Ishikawa (cell line): ENCODE measurements at regions not wholly inside any gene's neighbourhood (a gene's known extent, or its start where the extent isn't known, plus 50 kb on each side); places are given as distances from the start of the nearest gene placed in this dataset.

Experiments used
- CEBPB ChIP-seq: IDR thresholded peaks from 2 replicates; pipeline ENCODE4 v1.6.1; 2012
- CREB1 ChIP-seq: IDR thresholded peaks from 2 replicates; pipeline ENCODE4 v1.6.1; 2012; ENCODE audit warnings: low read depth
- EGR1 ChIP-seq: IDR thresholded peaks from 2 replicates; pipeline ENCODE4 v1.6.1; 2012
- EP300 ChIP-seq: IDR thresholded peaks from 2 replicates; pipeline ENCODE4 v1.6.1; 2012; ENCODE audit warnings: borderline replicate concordance
- FOXM1 ChIP-seq: IDR thresholded peaks from 2 replicates; pipeline ENCODE4 v1.6.1; 2012; ENCODE audit warnings: low read depth, borderline replicate concordance
- NFIC ChIP-seq: IDR thresholded peaks from 2 replicates; pipeline ENCODE4 v1.6.1; 2012
- RAD21 ChIP-seq: IDR thresholded peaks from 2 replicates; pipeline ENCODE4 v1.6.1; 2012; ENCODE audit warnings: low read depth
- TAF1 ChIP-seq: IDR thresholded peaks from 2 replicates; pipeline ENCODE4 v1.6.1; 2012; ENCODE audit warnings: low read depth, mild to moderate bottlenecking
- TCF12 ChIP-seq: IDR thresholded peaks from 2 replicates; pipeline ENCODE4 v1.6.1; 2012; ENCODE audit warnings: low read depth
- TEAD4 ChIP-seq: IDR thresholded peaks from 2 replicates; pipeline ENCODE4 v1.6.1; 2012
- YY1 ChIP-seq: IDR thresholded peaks from 2 replicates; pipeline ENCODE4 v1.6.1; 2012; ENCODE audit warnings: low read depth
- ZBTB7A ChIP-seq: IDR thresholded peaks from 2 replicates; pipeline ENCODE4 v1.6.1; 2012; ENCODE audit warnings: low read depth
- TF ChIP-seq, protein P1 (sequence below): IDR thresholded peaks from 2 replicates; pipeline ENCODE4 v1.6.1; 2012
- TF ChIP-seq, protein P2 (sequence below): IDR thresholded peaks from 2 replicates; pipeline ENCODE4 v1.6.1; 2012; ENCODE audit warnings: low read depth, mild to moderate bottlenecking
- TF ChIP-seq, protein P3 (sequence below): IDR thresholded peaks from 2 replicates; pipeline ENCODE4 v1.6.1; 2012

DNA sequence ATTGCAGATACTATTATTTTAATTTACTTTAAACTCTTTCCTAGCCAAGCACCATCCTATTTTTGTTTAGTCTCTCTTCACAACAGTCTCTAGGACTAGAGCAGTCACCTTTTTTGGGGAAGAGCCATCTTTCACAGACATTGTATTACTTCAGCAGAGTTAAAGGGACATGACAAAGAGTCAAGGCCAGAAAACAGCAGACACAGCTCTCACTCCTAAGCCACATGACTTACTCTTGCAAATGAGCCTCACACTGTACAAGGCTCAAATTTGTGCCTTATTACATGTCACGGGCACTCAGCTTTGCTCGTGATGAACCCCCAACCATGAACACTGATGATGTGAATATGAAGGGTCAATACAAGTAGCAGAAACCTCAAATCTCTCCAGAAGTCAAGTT is 104.3 kb downstream of the ZNF608 start:
- no peak for TF ChIP-seq ZBTB7A
- TF ChIP-seq TAF1 = no peak
- TF ChIP-seq CREB1 = no peak
- TF ChIP-seq FOXM1 = no peak
- TF ChIP-seq CEBPB = no peak
- TF ChIP-seq, protein P1, sequence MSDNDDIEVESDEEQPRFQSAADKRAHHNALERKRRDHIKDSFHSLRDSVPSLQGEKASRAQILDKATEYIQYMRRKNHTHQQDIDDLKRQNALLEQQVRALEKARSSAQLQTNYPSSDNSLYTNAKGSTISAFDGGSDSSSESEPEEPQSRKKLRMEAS = no peak
- TF ChIP-seq, protein P2, sequence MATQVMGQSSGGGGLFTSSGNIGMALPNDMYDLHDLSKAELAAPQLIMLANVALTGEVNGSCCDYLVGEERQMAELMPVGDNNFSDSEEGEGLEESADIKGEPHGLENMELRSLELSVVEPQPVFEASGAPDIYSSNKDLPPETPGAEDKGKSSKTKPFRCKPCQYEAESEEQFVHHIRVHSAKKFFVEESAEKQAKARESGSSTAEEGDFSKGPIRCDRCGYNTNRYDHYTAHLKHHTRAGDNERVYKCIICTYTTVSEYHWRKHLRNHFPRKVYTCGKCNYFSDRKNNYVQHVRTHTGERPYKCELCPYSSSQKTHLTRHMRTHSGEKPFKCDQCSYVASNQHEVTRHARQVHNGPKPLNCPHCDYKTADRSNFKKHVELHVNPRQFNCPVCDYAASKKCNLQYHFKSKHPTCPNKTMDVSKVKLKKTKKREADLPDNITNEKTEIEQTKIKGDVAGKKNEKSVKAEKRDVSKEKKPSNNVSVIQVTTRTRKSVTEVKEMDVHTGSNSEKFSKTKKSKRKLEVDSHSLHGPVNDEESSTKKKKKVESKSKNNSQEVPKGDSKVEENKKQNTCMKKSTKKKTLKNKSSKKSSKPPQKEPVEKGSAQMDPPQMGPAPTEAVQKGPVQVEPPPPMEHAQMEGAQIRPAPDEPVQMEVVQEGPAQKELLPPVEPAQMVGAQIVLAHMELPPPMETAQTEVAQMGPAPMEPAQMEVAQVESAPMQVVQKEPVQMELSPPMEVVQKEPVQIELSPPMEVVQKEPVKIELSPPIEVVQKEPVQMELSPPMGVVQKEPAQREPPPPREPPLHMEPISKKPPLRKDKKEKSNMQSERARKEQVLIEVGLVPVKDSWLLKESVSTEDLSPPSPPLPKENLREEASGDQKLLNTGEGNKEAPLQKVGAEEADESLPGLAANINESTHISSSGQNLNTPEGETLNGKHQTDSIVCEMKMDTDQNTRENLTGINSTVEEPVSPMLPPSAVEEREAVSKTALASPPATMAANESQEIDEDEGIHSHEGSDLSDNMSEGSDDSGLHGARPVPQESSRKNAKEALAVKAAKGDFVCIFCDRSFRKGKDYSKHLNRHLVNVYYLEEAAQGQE = no peak
- TF ChIP-seq EGR1 = no peak
- no peak for TF ChIP-seq TCF12
- TF ChIP-seq TEAD4 = no peak

DNA sequence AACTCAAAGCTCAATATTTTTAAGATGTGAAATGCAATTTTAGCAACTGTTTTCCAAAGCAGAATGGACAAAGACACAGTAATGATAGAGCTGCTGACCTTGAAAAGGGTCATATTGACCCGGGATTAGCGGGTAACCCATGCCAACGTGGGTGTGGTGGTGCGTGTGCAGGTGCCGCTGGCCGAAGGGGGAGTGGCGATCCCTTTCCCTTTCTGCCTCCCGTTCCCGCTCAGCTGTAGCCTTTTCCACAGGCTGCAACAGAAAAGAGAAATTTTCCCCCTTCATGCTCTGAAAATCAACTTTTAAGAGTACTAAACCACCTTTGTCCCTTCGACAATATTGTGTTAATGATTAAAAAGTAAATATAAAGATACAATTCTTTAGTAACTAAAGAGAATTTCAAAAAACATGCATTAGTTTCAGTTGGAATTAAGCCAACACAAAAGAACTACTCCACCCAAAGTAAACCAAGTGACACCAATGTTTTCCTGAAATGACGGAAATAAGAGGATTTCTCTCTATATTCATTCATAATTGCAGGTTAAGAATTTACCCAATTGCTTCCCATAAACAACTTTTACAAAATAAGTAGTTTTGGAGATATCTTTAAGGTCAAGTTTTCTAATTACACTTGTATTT is 105.2 kb downstream of the ZNF608 start:
- TF ChIP-seq NFIC (no peak), RAD21 (no peak), TAF1 (no peak), EGR1 (no peak), YY1 (no peak), ZBTB7A (no peak), CEBPB (no peak)
- TF ChIP-seq, protein P1 = no peak
- TF ChIP-seq, protein P3, sequence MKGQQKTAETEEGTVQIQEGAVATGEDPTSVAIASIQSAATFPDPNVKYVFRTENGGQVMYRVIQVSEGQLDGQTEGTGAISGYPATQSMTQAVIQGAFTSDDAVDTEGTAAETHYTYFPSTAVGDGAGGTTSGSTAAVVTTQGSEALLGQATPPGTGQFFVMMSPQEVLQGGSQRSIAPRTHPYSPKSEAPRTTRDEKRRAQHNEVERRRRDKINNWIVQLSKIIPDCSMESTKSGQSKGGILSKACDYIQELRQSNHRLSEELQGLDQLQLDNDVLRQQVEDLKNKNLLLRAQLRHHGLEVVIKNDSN = no peak

DNA sequence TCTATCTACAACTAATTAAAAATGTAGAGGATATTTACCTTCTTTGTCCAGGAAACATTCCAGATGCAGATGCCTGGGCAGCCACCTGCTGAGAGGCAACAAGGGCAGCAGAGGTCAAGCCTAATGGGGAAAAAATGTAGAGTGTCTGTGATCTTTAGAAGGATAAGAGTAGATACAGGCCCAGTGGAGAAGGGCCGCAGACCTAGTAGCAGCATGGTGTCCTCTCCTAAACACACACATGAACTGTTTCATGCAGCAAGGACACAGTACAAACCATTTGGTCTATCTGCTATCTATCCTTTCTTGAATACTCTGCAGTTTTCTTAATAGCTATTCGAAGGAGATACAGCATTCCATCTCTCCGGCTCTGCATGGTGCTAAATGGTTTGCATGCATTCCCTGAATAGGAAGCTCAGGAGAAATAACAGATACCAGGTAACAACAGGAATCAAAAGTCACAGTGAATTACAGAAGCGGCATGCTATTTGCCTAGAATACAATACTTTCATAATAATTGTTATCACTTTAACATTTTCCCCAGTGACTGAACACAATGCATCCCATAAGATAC is 107.3 kb downstream of the ZNF608 start:
- TF ChIP-seq TAF1 (no peak), EP300 (peak; percentile 69; the same call in 1 of the 2 replicates), NFIC (peak; percentile 34; the same call in 1 of the 2 replicates), ZBTB7A (no peak), TCF12 (peak; percentile 23; the same call in 1 of the 2 replicates), TEAD4 (peak; percentile 88), RAD21 (no peak), FOXM1 (peak; percentile 44; the same call in 1 of the 2 replicates), CEBPB (no peak), CREB1 (no peak), YY1 (no peak), EGR1 (no peak)
- TF ChIP-seq, protein P3 = no peak
- TF ChIP-seq, protein P2 = no peak
- TF ChIP-seq, protein P1 = no peak

DNA sequence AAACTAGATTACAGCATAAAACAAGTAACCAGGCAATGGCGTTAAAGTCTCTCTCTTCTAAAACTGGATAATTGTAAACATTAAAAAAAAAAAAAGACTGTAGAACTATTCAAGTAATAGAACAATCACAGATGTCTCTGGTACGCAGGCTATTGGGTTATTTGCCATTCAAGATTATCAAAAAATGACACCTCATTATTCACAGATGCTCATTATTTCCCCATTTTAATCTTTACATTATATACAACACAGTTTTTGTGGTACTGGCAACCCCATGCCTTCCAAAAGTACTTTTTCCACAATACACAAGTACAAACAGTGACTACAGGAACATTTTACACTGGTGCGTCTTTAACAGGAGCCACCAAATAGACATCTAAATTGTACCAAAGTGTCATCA is 109.4 kb downstream of the ZNF608 start:
- no peak for TF ChIP-seq TCF12
- no peak for TF ChIP-seq TEAD4
- TF ChIP-seq, protein P1 = no peak
- no peak for TF ChIP-seq EP300
- no peak for TF ChIP-seq TAF1

DNA sequence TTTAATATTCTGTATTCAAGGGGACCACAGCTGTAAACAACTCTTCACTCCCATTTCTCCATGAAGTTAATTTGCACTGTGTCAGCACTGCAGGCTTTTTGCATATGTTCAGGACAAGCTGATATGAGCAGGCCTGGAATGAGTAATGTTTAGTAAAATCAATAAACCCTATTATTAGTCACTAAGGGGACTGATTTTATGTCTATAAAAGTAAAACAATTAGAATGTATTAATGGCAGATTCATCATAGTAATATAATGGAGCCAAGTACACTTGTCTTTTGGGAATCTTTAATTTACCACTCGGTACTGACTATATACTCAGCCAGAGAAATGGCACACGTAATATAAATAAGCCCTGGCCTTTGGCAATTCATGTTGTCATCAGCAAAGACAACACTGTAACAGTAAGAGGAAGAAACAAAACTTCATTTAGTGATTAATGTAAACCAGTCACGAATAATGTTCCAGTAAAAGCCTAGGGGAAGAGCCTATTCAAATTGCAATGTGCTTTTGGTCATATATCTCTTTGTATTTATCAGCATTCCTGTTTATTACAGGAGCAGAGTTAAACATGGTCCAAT is 111.6 kb downstream of the ZNF608 start:
- TF ChIP-seq CEBPB (no peak), EP300 (no peak), TCF12 (no peak)
- TF ChIP-seq, protein P1 = no peak
- TF ChIP-seq, protein P3 = no peak
